GM21717 (cell line): ENCODE measurements at regions not wholly inside any gene's neighbourhood (a gene's known extent, or its start where the extent isn't known, plus 50 kb on each side); places are given as distances from the start of the nearest gene placed in this dataset.

Experiments used
- ATAC-seq: cut with Tn5 transposase; IDR thresholded peaks from one replicate; pipeline ENCODE4 v1.9.1; 2021; ENCODE audit warnings: mild to moderate bottlenecking, moderate library complexity; ENCODE audit not compliant: unreplicated experiment

DNA sequence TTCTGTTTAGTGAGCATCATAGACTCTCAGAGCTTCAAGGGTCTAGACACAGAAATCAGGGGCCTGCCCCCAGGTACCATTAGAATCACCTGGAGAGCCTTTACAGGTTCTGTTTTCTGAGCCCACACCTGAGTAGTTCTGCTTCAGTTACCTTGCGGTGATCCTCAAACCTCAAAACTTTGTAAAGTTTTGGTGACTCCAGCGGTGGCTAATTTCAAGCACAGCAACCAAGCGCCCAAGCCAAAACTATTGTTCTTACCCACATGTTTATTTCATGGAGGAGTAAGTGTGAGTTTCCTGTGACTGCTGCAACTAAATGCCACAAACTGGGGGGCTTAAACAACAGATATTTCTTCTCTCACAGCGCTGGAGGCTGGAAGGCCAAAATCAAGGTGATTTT lies 108.9 kb downstream of the FOXD1 start:
- ATAC-seq: no peak

DNA sequence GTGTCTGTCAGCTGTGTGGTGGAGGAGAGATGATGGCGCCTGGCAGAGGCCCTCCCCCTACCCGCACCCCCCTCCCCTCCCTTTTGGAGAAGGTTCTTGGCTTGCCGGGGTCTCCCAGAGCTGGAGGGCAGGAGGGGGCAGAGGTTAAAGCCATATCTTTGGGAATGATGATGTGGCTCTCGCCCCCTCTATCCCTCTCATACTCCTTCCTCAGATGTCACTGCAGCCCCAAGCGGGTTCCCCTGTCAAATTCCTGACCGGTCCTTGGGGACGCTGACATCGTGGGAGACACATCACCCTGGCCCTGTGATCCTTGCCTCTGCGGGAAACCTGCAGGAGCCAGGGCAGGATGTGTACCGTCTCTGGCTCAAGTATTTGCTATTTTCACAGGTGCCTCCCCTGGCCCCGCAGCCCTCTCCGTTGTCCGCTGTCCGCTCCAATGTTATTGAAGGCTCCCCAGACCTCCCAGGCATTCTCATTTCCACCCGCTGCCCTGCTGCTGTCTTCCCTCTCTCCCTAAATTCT lies 109.5 kb downstream of the FOXD1 start:
- ATAC-seq: no peak

GRCh38 chr5:73338256-73339050 lies 110.1 kb downstream of the FOXD1 start:
- no peak for ATAC-seq

- ATAC-seq: no peak
Measured at GRCh38 chr5:73337586-73338255, 110.9 kb downstream of the FOXD1 start.

GRCh38 chr5:73336366-73336765 lies 112.2 kb downstream of the FOXD1 start:
- ATAC-seq: no peak

DNA sequence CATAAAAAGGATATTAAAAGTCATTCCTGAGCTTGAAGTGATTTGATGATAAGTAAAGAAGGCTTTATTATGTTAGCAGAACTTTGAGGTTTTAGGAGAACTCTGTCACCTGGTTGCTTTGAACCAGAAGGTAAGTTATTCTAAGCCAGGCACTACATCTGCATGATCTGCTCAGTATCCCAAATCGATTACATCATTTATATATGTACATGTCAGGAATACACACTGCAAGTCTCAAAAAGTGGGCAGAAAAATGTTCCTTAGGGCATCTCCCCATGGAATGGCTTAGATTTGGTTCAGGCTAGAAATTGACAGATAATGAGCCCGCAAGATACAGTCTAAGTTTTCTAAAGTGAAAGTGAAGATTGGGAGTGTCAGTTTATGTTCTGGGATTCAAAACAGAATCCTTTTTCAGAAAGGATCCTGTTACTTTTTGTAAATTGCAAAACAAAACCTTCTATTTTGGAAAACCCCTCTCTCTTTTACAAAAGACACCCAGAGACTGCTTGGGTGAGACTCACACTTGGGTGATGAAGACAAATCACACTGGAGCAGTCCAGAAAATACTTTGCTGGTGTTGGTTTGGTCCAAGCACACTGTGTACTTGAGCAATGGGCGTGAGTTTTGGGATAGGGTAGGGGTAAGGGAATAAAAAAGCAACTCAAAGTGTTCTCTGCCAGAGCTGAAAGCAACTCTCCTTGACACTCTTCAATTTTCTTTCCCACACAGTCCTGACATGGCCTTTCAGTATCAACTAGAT lies 114.5 kb downstream of the FOXD1 start:
- ATAC-seq: no peak

GRCh38 chr5:73330613-73331012 lies 118.0 kb downstream of the FOXD1 start:
- ATAC-seq: no peak

GRCh38 chr5:73328640-73329039 lies 119.9 kb downstream of the FOXD1 start:
- no peak for ATAC-seq

DNA sequence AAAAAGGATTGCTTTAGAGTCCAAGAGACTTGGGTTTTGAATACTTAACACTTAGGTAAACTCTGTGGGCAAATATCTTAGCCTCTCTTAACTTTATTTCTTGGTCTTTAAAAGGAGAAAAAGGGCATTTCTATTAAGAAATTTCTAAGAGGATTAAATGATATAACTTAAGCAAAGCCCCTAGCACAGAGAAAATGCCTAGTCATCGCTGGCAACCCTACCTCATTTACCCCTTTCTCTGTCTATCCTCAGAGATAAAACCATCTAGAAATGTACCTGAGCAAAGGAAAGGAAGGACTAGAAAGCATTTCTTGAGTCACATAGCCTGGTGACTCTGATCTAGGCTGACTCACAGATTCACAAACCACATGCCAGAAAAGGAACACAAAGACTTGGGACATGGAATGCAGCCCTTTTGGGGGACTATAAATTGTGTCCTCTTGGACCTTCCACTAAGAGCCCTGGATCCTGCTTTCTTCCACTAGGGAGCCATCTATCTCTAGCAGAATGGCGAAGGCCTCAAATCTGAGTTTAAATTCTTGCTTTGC lies 120.6 kb downstream of the FOXD1 start:
- no peak for ATAC-seq

GRCh38 chr5:73325546-73325945 lies 123.0 kb downstream of the FOXD1 start:
- no peak for ATAC-seq

DNA sequence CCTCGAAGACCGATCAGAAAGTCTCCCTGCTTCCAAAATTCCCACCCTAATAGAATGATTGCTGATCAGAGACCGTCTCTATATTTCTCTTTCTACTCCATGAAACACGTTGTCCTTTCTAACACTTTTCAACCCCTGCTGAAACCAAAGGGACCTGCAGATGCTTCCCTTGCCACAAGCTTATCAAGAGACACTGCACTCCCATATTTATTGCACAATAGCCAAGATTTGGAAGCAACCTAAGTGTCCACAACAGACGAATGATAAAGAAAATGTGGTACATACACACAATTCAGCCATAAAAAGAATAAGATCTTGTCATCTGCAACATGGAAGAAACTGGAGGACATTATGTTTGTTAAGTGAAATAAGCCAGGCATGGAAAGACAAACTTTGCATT lies 125.1 kb downstream of the FOXD1 start:
- ATAC-seq: no peak

- no peak for ATAC-seq
Measured at GRCh38 chr5:73322437-73323076, 126.0 kb downstream of the FOXD1 start.

DNA sequence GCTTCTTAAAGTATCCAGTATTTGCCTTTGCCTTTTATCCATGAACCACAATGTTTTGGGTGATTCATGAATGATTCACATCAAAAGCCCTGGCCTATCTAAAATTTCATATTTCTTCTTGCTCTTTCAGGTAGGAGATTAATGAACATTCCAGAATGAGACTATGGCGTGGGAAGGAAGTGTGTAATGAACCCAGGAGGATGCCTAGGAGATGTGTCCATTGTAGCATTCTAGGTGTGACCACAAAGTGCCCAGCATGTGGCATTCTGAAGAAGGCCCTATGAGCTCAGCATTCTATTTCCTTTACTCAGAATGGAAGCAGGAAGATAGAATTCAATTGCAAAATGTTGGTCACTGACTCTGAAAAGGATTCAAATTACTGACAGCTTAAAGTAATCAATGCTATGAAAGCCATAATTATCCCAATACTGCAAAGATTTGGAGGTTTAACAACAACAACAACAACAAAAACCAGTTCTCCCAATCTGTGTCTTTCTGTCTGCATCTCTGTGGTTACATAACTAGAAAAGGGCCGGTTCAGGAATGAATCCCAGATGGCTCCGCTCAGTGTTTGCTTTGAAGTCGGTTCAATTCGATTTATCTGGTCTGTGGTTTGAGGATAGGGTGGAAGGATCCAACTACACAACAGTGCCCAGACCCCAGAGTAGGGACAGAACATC lies 126.7 kb downstream of the FOXD1 start:
- ATAC-seq: no peak

- no peak for ATAC-seq
Measured at GRCh38 chr5:73319036-73319435, 129.5 kb downstream of the FOXD1 start.

DNA sequence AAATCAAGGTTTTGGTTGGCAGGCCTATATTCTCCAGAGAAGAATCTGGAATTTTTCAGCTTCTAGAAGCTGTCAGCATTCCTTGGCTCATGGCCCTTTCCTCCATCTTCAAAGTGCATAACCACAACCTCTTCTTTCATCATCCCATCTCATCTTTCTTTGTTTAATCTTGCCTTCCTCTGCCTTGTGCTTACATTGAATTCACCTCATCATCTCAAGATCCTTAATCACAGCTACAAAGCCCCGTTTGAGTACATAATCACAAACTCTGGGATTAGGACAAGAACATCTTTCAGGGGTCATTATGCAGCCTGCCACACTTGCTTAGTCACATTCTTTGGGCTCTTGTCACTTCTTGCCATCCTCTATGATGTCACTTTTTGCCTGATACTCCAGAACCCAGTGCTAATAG lies 130.3 kb downstream of the FOXD1 start:
- ATAC-seq: no peak

DNA sequence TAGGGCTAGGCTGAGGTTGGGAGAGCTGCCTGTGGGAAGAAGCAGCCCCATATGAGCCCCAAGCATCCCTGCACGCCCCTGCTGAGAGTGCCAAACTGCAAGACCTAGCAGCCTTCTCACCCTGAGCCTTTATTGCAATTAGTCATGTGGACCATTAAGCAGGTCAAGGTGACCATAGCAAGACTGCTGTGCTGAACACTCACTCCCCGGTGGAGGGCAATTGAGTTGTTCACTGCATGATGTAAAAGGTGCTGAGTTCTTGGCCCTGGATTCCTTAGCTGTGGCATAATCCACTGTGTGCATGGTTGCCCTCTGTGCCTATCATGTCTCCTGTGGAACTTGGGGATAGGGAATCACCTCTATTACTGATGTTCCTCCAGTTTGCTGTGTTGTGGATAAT lies 131.1 kb downstream of the FOXD1 start:
- no peak for ATAC-seq

DNA sequence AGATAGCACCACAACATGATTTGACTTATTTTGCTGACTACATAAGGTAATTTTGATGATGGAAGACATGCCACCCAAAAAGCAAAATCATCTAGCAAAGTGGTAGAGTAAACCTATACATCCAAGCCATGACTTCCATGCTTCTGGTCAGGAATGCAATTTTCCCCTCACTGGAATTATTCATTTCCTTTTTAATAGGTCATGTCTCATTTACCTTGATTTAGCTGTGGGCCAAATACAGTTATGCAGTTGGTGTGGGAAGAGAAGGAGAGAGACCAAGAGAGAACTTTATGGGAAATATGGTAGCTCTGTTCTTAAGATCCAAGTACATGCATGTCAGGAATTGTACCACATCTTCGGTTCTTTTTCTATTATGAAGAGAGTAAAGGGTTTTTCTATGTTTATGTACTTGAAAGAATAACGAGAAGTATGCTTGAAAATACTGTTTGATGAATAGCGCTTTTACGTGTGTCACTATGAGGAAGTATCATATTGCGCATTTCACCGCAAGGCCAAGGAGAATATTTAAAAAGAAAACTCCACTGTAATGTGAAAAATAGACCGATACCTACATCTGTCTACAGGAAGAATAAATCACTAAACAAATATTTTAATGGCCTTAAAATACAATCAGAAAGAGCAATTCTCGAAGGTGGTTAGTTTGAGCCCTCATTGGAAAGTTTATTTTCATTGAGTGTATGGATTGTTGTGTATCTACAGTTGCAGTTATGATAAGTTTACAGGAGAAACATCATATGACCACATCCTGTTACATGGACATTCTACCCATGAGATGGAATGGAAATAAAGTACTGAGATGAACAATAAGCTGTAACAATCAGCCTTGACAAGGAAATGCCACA lies 134.0 kb downstream of the FOXD1 start:
- ATAC-seq: no peak

DNA sequence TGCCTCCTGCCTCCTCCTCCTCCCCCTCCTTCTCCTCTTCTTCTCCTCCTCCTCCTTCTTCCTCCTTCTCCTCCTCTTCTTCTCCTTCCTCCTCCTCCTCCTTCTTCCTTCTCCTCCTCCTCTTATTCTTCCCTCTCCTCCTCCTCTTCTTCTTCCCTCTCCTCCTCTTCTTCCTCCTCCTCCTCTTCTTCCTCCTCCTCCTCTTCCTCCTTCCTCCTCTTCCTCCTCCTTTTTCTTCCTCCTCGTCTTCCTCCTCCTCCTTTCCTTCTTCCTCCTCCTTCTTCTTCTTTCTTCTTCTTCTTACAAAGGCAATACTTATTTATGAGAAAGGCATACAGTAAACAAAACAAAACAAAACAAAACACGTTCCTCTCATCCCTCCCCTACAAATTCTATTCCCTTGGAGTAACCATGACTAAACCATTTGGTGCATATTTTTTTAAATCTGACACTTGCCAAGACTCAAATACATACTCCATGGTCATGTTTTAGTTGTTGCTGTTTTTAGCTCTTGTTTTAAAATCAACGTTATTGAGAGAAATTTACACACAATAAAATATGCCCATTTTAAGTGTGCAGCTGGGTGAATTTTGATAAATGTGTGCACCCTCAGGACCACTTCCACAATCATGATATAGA lies 135.6 kb downstream of the FOXD1 start:
- no peak for ATAC-seq
